Body of pancreas (tissue), 4 donors: ENCODE measurements at regions not wholly inside any gene's neighbourhood (a gene's known extent, or its start where the extent isn't known, plus 50 kb on each side); places are given as distances from the start of the nearest gene placed in this dataset.

Source experiments
- CTCF ChIP-seq, 7 experiments: fragments of 450-650 bp in 4 of 7; fragments of 200-600 bp in 3 of 7; sonication (generic) in 3 of 7; IDR thresholded peaks; one replicate each; pipeline ENCODE4 v1.5.1; 2016 to 2019; ENCODE audit warnings: antibody characterized with exemption in 7 of 7
- POLR2A ChIP-seq, 3 donors: fragments of 450-650 bp; IDR thresholded peaks; one replicate each; pipeline ENCODE4 v1.6.1; 2016; ENCODE audit warnings: antibody characterized with exemption in 3 of 3, mild to moderate bottlenecking in 2 of 3

DNA sequence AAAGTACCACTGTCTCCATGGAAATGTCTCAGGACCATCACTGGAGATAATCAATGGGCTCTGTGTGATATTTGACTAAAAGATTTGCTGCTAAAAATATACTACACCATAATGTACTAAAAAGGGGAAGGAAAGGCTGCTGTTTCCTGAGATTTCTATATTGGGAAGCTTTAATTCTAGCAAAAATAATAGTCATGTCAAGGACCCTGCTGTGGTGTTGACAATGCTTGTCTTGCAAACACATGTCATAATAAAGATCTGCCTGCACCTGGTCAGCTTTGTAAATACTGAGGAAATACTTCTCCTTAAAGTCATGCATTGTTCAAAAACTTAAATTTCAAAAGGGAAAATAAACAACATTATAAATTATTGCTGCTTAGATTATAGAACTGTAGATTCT, 417.9 kb downstream of the GPM6A start:
- TF ChIP-seq CTCF (IDR thresholded peaks at IDR 0.05) (no peak), POLR2A (IDR thresholded peaks at IDR 0.05) (no peak)
